PC-3 (cell line): ENCODE measurements at regions not wholly inside any gene's neighbourhood (a gene's known extent, or its start where the extent isn't known, plus 50 kb on each side); places are given as distances from the start of the nearest gene placed in this dataset.

Experiments used
- EZH2 ChIP-seq: fragments of 300-600 bp; sonication (generic); IDR thresholded peaks from one replicate; pipeline ENCODE4 v1.6.1; 2017; ENCODE audit warnings: antibody characterized with exemption, mild to moderate bottlenecking, low read length; ENCODE audit not compliant: unreplicated experiment
- EZH2phosphoT487 ChIP-seq: fragments of 300-600 bp; sonication (generic); IDR thresholded peaks from 2 replicates; pipeline ENCODE4 v1.6.1; 2018; ENCODE audit warnings: mild to moderate bottlenecking, antibody characterized with exemption, low read length, borderline replicate concordance
- TF ChIP-seq, protein P1 (sequence below): fragments of 300-600 bp; sonication (generic); conservative IDR thresholded peaks from 2 replicates; pipeline ENCODE4 v1.5.1; 2017; ENCODE audit warnings: antibody characterized with exemption, low read depth, mild to moderate bottlenecking, low read length

DNA sequence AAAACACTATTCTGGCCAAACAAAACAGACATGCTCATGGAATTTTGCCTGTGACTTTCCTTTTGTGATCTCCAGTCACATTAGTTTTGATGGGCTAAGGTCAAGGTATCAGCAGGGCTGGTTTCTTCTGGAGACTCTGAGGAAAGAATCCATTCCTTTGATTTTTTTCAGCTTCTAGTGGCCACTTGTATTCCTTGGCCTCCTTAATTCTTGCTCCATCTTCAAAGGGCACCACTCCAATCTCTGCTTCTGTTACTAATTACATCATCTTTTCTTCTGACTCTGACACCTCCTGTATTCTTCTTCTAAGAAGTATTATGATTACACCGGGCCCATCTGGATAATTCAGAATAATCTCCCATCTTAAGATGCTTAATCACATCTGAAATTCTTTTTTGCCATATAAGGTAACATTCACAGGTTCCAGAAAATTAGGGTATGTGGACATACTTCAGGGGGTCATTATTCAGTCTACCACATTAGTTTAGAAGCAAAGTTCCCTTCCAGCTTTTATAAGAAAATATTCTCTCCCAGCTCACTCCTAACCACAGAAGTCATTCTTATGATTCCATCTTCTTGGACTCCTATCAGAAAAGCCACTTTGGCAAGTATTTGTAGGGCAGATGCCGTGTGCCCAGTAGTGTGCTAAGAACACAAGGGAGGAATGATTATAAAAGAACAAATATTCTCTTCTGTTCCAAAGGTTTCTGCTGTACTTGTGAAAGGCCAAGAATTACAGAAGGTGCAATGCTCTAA is 56.4 kb upstream of the FSHB start:
- no peak for TF ChIP-seq EZH2phosphoT487
- TF ChIP-seq, protein P1, sequence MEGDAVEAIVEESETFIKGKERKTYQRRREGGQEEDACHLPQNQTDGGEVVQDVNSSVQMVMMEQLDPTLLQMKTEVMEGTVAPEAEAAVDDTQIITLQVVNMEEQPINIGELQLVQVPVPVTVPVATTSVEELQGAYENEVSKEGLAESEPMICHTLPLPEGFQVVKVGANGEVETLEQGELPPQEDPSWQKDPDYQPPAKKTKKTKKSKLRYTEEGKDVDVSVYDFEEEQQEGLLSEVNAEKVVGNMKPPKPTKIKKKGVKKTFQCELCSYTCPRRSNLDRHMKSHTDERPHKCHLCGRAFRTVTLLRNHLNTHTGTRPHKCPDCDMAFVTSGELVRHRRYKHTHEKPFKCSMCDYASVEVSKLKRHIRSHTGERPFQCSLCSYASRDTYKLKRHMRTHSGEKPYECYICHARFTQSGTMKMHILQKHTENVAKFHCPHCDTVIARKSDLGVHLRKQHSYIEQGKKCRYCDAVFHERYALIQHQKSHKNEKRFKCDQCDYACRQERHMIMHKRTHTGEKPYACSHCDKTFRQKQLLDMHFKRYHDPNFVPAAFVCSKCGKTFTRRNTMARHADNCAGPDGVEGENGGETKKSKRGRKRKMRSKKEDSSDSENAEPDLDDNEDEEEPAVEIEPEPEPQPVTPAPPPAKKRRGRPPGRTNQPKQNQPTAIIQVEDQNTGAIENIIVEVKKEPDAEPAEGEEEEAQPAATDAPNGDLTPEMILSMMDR = no peak
- TF ChIP-seq EZH2 = no peak
